ENCODE measurements at regions not wholly inside any gene's neighbourhood (a gene's known extent, or its start where the extent isn't known, plus 50 kb on each side); places are given as distances from the start of the nearest gene placed in this dataset.

DNA sequence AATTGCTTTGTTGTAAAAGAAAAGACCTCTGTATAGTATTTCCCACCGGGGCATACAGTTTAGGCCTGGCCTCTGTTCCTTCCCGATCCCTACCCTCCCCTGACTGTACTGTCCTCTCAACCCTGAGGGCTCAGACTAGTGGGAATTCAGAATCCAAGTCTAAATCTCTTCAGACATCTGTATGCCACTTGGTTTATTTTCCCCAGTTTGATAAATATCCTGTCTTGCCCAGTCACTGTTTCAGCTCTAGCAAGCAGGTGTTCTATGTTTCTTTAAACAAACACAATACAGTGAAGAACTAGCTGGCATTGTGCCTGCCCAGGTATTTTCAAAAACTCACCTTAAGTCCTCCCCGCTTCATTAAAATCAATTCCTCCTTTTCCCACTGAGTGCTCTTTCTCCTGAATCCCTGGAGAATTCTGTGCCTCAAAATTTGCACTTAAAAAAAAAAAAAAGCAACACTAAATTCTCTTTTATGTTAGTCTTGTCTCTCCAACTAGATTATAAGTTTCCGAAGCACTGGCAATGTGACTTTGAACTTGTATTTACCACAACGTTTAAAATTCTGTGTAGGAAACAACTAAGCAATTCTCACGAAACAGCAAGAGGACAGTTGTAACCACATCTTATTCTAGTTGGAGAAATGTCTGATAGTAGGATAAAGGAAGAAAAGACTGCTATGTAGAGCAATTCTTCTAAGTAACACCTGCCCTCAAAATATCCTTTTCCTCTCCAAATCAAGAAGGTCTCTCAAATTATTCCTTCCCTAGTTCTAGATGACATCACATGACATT lies 112.0 kb upstream of the CARMIL1 start:
- DNase-seq: peak; percentile 61

DNA sequence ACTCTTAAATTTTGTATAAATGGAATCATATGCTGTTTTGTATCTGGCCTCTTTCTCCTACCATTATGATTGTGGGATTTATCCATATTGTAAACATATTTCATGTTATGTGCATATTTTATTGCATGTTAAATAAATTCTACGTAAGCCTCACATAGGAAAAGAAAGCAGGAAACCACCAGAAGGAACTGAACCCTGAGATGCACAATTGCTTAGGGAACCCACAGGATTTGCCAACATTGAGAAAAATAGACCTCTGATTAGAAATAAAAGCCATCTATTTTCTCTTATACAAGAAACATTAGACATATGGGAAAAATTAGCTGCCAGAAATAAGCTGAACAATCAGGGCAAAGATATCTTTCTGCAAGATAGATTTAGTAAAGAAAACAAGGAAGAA lies 111.2 kb upstream of the CARMIL1 start:
- DNase-seq: peak; percentile 28

DNA sequence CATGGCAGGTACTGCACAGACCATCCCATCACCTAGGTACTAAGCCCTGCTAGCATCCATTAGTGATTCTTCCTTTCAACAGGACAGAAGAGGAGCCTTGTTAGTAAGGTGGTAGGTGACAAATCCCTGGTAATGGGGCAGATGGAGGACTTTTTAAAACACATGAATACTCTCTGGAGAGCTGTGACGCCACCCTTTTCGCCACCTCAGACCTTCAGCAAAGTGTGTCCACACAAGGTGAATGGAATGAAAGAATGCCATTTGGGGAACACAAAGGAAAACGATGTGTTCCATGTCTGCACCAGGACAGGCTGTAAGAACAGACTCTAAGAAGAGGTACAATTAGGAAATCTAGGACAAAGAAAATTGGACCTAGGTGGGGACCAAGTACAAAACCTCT lies 110.5 kb upstream of the CARMIL1 start:
- no peak for DNase-seq

DNA sequence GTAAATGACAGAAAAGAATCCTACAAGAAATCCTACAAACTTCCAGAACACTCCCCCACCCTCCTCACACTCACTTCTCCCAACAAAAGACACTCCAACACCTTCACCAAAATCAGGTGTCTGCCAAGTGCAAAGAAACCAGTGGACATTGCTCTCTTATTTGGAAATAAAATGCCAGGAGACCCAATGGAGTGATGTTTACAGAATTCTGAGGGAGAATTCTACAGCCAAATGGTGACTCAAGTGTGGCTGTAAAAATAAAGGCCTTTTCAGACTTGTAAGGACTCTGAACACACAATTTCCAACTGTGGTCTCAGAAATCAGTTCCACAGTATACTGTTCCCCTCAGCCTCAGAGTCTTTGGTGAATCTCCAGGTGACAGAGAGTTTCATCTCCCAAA lies 109.6 kb upstream of the CARMIL1 start:
- DNase-seq: no peak

DNA sequence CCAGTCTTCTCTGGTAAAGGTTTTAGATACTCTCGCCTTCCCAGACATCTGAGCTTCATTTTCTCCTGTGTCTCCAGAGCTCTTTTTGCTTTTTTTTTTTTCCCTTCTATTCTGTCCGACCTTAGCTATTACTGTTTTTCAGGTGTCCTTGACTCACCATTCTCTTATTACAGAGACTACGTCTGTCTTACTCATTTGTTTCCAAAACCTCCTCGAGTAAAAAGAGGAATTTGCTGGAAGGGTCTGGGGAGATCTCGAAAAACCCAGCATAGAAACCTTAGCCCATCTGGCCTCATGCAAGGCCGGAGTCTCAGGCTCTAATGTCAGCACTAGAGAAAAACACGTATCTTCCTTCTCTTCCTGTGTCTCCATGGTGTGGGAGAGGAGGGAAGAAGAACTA lies 109.2 kb upstream of the CARMIL1 start:
- no peak for DNase-seq

DNA sequence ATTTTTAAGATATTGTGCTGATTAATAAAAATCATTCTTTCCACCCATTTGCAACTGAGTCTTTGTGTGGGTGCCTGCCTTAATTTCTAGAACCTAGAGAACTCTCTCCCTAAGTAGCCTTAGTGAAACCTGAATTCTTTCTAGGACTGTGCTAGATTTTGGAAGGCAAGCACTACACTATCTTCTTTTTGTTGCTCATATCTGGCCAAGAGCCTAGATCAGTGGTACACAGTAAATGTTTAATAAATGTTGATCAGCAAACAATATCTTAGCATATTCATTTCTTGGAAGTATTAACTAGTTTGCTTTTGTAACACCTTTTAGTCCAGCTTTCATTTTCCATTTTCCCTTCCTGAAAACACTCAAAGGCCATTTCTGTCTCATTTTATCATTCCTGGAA lies 108.5 kb upstream of the CARMIL1 start:
- DNase-seq: no peak

DNA sequence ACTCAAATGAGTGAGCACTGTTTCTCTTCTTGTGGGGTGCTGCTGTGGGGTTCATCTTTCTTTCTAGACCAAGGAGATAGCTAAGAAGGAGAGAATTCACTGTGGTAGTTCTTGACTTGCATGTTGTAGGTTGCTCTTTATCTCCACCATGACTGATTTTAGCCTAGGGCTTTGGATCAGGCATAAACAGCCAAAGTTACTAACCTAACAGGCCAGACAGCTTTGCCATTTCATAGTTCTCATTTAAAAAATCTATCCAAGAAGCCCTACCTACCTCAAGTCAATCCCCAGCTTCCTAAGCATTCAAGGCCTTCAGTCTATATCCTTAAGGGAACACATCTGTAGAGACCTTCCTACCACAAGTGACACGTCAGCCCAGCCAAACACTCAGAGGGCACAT lies 107.9 kb upstream of the CARMIL1 start:
- no peak for DNase-seq

DNA sequence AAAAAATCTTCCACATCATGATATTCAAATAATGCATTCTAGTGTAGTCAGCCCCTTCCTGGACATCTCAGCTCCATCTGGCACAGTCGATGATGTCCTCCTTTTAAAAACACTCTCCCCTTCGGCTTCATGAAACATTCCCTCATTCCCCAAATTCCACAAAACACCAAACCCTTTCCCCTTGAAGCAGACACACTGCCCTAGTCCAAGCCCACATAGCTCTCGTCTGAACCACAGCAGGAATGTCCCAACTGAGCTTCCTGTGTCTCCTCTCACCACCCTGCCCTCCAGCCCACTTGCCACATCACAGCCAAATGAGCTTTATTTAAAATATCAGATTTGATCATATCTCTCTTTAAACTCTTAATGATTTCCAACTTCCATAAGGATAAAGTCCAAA lies 106.4 kb upstream of the CARMIL1 start:
- DNase-seq: peak; percentile 31

DNA sequence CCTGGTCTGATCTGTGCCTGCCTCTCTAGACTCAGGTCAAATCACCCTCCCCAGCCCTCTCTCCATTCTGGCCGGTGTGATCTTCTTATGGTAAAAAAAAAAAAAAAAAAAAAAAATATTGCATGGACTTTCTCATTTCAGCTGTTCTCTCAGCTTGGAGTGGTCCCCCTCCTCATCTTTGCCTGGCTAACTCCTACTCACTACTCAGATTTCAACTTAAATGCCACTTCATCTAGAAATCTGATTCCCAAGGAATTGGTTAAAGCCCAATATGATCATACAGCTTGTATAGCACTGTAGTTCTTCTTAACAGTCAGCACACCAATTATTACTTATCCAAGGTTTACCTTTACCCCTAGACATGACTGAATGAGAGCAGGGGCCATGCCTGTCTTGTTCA lies 105.9 kb upstream of the CARMIL1 start:
- no peak for DNase-seq

DNA sequence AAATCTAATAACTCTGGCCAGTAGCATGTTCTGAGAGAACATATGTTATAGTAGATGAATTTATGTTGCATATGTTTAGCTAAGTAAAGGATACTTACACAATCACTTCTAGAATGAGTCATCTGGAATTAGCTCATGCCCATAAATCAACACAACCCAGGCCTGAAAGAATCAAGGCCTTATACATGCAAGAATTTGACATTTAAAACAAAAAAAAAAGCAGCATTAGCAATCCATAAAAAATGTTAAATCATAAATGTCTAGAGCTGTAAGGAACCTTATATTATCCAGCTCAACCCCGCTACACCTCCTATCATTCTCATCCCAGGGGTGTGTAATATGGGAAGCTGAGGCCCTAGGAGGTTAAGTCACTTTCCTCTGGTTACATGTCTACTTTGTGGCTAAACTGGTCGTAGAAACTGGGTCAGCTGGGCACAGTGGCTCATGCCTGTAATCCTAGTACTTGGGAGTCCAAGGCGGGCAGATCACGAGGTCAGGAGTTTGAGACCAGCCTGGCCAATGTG lies 105.2 kb upstream of the CARMIL1 start:
- peak; percentile 75 for DNase-seq

DNA sequence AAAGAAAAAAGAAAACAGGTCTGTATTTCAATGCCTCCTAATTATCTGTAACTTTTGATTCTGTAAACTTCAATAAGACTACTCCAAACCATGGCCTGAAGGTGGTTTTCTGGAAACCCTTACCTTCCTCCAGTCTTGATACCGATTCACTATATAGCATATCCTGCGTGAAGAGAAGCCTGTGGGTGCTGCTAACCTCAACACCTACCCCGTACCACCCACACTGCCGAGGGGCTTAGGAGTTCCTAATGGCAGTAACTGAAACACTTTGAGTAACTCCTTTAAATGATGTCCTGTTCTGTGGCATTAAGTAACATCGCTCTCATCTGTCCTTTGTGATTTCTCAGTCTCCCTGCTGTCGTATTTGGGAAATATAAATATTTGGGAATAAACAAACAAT lies 104.5 kb upstream of the CARMIL1 start:
- DNase-seq: no peak

DNA sequence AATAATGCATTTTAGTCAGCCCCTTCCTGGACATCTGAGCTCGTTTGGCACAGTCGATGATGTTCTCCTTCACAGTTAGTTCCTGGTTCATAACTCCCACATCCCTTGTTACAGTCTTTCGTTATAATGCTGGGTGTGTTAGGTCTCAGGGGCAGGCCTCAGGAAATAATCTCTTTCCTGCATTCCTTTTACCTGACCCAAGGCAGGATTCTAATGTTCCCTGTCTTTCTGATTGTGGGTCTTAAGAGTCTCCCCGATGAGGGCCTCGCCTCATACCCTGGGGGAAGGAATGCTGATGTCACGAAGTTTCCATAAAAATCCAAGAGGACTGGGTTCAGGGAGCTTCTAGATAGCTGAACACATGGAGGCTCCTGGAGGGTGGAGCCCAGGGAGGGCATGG lies 104.0 kb upstream of the CARMIL1 start:
- DNase-seq: no peak

DNA sequence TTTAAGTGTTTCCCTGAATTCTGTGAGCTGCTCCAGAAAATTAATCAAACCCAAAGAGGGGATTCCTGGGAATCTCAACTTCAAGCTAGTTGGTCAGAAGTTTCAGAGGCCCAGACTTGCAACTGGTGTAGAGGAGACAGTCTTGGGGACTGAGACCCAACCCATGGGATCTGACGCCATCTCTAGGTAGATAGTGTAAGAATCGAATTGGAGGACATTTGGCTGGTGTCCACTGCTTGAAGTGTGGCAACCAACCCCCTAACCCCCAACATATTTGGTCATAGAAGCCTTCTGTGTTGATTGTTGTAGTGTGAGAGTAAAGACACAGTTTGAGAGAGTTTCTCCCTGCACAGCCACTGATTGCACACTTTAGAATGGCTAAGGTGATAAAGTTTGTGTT lies 103.5 kb upstream of the CARMIL1 start:
- DNase-seq: peak; percentile 68

DNA sequence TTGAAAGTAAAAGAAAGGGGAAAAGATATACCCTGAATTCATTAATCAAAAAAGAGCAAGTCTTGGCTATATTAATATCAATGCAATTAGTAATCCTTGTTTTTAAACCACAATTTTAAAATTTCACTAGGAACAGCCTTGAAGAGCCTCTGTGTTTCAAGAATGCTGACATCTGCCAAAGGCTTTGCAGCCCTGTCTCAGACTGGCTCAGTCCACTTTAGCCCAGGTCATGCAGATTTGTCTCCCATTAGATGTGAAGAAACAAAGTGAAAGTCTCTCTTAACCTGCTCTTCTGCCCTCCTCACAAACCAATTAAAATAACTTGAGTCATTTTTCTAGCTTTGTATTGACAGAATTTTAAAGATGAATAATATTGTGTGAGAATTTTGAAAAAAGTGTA lies 102.7 kb upstream of the CARMIL1 start:
- DNase-seq: no peak

DNA sequence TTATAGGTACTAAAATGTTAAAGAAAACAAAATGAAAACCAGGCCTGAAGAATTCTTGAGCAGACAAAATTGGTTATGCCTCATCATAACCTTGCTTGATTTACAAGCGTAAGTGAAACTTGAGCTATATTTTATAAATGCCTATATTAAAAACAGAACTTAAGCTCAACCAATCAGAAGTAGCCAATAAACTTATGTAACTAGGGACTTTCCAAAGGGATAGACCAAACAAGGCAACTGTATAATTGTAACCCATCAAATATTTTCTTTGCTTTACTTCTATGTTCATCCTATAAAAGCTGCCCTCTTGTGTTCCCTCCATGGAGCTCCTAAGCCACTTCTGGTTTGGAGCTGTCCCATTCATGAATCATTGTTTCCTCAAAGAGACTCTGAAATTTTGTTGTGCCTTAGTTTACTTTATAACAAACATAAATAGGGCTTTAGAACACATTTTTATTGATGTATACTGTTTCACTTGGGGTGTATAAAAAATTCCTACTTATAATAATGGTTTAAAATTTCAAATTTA lies 101.6 kb upstream of the CARMIL1 start:
- peak; percentile 27 for DNase-seq

DNA sequence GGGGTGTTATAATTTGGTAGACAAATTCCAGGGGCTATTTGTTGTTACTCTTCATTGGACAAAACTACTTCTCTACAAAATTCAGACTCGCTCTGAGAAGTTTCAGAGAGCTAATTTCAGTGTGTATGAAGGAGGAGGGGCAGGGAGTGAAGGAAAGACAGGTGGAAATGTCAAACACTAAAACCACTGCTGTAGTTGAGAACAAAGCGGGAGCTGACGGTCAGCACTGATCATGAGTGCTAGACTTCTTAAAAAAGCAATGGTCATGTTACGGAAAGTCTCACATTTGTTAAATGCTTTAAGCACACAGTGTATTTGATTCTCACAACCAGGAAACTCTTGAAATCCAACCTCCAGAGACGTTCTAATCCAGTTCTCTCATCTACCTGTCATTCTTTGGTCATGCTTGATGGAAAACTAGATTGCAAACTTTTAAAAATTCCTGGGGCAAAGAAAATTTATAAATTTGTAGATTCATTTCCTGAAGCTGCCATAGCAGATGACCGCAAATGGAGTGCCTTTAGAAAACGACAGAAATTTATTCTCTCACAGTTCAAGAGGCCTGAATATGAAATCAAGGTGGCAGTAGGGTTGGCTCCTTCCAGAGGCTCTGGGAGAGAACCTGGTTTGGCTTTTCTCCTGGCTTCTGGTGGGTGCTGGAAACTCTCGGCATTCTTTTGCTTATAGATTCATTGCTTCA lies 100.7 kb upstream of the CARMIL1 start:
- peak; percentile 25 for DNase-seq

DNA sequence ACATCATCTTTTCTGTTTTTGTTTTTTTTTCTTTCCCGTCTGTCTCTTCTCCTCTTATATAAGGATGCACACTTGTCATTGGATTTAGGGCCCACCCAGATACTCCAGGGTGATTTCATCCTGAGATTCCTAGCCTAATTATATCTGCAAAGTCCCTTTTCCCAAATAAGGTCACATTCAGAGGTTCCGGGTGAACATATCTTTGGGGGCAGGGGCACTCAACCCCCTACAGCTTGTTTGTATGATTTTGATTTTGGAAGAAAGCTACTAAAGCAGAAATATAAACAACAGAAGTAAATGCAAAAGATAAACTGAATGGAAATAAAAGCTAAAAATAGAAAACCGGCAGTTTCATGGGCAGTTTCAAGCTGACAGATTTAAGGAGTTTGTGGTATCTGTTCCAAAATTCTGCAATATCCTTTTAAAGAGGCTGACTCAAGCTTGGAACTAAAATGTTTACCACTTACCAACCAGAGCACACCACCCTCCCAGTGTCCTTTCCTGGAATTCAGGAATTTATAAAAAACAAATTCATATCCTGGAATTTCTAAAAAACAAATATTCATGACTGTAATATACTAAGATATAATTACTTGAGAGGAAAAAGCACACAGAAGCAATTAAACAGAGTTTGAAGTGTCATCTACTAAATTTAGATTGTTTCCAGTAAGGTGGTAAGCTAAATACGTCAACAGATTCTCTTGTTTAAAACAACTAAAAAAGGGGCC lies 100.0 kb upstream of the CARMIL1 start:
- peak; percentile 60 for DNase-seq

DNA sequence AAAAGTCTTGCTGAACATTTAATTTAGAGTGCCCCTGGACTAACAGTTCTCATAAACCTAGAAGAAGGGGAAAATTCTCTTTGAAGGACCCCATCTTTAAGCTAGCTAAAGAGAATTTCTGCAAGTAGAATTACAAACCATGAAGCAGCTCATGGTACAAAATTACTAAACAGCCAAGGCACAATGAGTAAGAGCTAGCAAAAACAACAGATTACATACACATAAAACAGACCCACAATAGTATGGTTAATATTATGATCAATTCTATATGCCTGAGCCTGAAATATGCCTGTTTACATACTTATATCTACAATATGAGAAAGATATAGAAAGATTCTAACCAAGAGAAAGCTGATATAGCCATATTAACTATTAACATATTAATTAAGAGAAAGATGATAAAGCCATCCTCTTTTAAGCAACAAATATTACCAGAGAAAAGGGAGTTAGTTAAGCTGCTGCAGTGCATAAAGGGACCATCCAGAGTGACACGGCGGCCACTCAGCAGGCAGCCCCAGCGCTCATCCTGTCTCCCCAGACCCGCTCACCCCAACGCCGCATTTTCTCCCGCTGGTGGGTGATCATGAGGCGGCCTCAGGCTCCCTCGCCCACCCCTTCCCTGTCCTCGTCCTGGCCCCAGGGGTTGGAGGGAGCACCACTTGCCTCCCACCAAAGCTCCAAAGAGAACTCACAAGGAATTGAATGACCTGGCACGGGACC lies 98.4 kb upstream of the CARMIL1 start:
- DNase-seq: no peak

DNA sequence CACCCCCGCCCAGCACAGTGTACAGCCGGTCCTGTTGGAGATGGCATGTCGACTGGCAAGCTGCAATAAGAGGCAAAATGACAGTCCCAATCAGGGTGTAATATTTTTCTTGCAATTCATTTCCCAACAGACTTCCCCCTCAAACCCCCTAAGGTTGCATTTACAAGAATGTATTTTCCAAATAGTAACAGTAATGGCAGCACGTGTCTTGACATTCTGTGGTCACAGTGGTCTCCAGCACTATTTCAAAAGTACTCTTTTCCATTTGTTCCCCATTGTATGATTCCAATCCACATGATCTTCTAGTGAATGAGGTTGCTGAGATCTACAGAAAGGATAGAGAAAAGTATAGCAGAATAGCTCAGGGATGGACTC lies 97.8 kb upstream of the CARMIL1 start:
- DNase-seq: peak; percentile 50

DNA sequence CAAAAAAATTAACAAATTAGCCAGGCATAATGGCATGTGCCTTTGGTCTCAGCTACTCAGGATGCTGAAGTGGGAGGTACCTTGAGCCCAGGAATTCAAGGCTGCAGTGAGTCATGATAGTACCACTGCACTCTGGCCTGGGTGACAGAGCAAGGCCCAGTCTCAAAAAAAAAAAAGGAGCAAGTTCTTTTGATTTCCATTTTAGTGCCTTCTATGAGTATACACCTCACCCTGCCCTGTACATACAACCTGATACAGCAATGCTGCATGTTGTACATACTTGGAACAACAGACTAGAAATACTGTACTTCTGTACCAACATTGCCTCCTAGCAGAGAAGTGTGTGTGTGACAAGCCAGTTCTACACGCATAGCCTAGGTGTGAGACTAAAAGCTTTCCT lies 97.3 kb upstream of the CARMIL1 start:
- peak; percentile 24 for DNase-seq

DNA sequence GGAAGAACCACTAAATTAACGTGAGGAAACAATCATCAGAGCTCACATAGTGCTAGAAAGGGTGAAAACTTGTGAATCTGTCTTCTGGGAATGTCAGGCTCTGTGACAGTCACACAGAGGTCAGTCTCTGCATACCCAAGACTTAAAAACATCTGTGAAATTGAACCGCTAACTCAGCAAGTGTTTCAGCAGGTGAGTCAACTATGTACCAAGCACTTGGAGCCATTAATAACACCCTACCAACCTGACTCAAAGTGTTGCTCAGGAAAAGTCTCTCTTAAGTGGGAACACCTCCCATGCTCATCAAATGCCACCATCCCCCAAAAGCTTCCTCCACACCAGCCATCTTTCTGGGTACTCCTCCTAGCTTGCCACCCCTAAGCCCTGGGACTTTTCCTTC lies 92.3 kb upstream of the CARMIL1 start:
- no peak for DNase-seq

DNA sequence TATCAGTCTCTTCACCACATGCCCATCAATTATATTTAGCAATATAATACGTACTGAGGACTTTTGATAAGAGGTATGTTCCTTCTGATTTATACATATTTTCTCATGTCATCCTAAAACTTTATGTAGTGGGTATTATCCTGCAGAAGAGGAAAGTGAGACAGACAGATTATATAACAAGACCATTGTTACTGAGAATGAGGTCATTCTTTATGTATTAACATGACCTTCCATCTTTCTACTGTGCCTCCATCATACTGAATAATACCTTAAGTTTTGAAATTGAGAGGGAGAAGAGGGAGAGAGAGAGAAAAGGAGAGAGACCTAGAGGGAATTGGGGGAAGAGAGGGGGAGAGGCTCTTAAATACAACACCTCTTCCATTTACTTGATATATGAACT lies 90.9 kb upstream of the CARMIL1 start:
- DNase-seq: no peak

Measured in hematopoietic multipotent progenitor cell treated with erythropoietin and hydrocortisone succinate and interleukin-3 and kit ligand, for 4 days (in vitro differentiated cells).